Neural progenitor cell (in vitro differentiated cells): ENCODE measurements at regions not wholly inside any gene's neighbourhood (a gene's known extent, or its start where the extent isn't known, plus 50 kb on each side); places are given as distances from the start of the nearest gene placed in this dataset.

ENCODE experiments used
- DNase-seq: peaks from one replicate; pipeline ENCODE4 v3.0.0-alpha.2; 2016; ENCODE audit warnings: low spot score
- H2AFZ ChIP-seq: fragments of 200-600 bp; sonication (generic); replicated peaks from 2 replicates; pipeline ENCODE4 v1.6.1; 2016; ENCODE audit warnings: antibody characterized with exemption
- H3F3A ChIP-seq: fragments of 200-600 bp; sonication (generic); 2 replicates; pipeline ENCODE4 v1.6.1; 2016; ENCODE audit warnings: antibody characterized with exemption, low read depth
- H3K27ac ChIP-seq: fragments of 200-600 bp; sonication (generic); 2 replicates; pipeline ENCODE4 v1.5.1; 2016; ENCODE audit warnings: mild to moderate bottlenecking
- H3K27me3 ChIP-seq: fragments of 200-600 bp; sonication (generic); 2 replicates; pipeline ENCODE4 v1.6.1; 2016; ENCODE audit warnings: mild to moderate bottlenecking, moderate library complexity
- H3K36me3 ChIP-seq: fragments of 200-600 bp; sonication (generic); 2 replicates; pipeline ENCODE4 v1.5.1; 2016
- H3K4me1 ChIP-seq: fragments of 200-600 bp; sonication (generic); 2 replicates; pipeline ENCODE4 v1.6.1; 2016; ENCODE audit warnings: mixed run types
- H3K4me2 ChIP-seq: fragments of 200-600 bp; sonication (generic); 2 replicates; pipeline ENCODE4 v1.6.1; 2016
- H3K4me3 ChIP-seq: fragments of 200-600 bp; sonication (generic); 2 replicates; pipeline ENCODE4 v1.5.1; 2016
- H3K79me2 ChIP-seq: fragments of 200-600 bp; sonication (generic); 2 replicates; pipeline ENCODE4 v1.6.1; 2016; ENCODE audit warnings: low read depth
- H3K9ac ChIP-seq: fragments of 200-600 bp; sonication (generic); 2 replicates; pipeline ENCODE4 v1.6.1; 2016
- H3K9me3 ChIP-seq: fragments of 200-600 bp; sonication (generic); 2 replicates; pipeline ENCODE4 v1.5.1; 2016; ENCODE audit warnings: low read depth
- H4K20me1 ChIP-seq: fragments of 200-600 bp; sonication (generic); 2 replicates; pipeline ENCODE4 v1.6.1; 2016; ENCODE audit warnings: low read depth
- H3K27ac Mint-ChIP-seq: 3 replicates; pipeline ENCODE4 v1.8.0; 2021; ENCODE audit warnings: mixed read lengths
- H3K27me3 Mint-ChIP-seq: 2 replicates; pipeline ENCODE4 v1.8.0; 2022; ENCODE audit warnings: low read depth, mild to moderate bottlenecking, inconsistent platforms, moderate library complexity, mixed read lengths; ENCODE audit not compliant: insufficient read depth
- H3K36me3 Mint-ChIP-seq: 3 replicates; pipeline ENCODE4 v1.8.0; 2021; ENCODE audit warnings: mixed read lengths
- H3K4me1 Mint-ChIP-seq: 3 replicates; pipeline ENCODE4 v1.8.0; 2021; ENCODE audit warnings: mixed read lengths
- H3K4me3 Mint-ChIP-seq: 3 replicates; pipeline ENCODE4 v1.8.0; 2021; ENCODE audit warnings: mild to moderate bottlenecking, moderate library complexity, mixed read lengths
- H3K9me3 Mint-ChIP-seq: 3 replicates; pipeline ENCODE4 v1.8.0; 2020; ENCODE audit warnings: mixed read lengths
- EZH2 ChIP-seq: fragments of 200-600 bp; sonication (generic); IDR thresholded peaks from 2 replicates; pipeline ENCODE4 v1.6.1; 2017; ENCODE audit warnings: antibody characterized with exemption, mild to moderate bottlenecking, moderate library complexity
- EZH2phosphoT487 ChIP-seq: fragments of 200-600 bp; sonication (generic); IDR thresholded peaks from 2 replicates; pipeline ENCODE4 v1.6.1; 2017; ENCODE audit warnings: antibody characterized with exemption
- TF ChIP-seq, protein P1 (sequence below): fragments of 200-600 bp; sonication (generic); IDR thresholded peaks from 2 replicates; pipeline ENCODE4 v1.5.1; 2017; ENCODE audit warnings: antibody characterized with exemption, mild to moderate bottlenecking

GRCh38 chr16:86925067-86925791, 346.9 kb downstream of the FOXL1 start:
- H3K27me3 ChIP-seq, result no peaks in the 10 kb centered on the region
- no peak overlapping the region for H2AFZ ChIP-seq
- TF ChIP-seq EZH2phosphoT487 (no peak), EZH2 (no peak)
- TF ChIP-seq, protein P1, sequence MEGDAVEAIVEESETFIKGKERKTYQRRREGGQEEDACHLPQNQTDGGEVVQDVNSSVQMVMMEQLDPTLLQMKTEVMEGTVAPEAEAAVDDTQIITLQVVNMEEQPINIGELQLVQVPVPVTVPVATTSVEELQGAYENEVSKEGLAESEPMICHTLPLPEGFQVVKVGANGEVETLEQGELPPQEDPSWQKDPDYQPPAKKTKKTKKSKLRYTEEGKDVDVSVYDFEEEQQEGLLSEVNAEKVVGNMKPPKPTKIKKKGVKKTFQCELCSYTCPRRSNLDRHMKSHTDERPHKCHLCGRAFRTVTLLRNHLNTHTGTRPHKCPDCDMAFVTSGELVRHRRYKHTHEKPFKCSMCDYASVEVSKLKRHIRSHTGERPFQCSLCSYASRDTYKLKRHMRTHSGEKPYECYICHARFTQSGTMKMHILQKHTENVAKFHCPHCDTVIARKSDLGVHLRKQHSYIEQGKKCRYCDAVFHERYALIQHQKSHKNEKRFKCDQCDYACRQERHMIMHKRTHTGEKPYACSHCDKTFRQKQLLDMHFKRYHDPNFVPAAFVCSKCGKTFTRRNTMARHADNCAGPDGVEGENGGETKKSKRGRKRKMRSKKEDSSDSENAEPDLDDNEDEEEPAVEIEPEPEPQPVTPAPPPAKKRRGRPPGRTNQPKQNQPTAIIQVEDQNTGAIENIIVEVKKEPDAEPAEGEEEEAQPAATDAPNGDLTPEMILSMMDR, result no peak
- peaks cover under 1% of the 10 kb centered on the region for H3K9me3 Mint-ChIP-seq
- no peaks in the 10 kb centered on the region for H3K36me3 Mint-ChIP-seq
- H3K4me3 ChIP-seq, result no peak overlapping the region
- H3K4me3 Mint-ChIP-seq, result no peak overlapping the region
- no peak overlapping the region for H3K27ac ChIP-seq
- DNase-seq, result no peak
- H3K27ac Mint-ChIP-seq, result no peak overlapping the region
- H3K79me2 ChIP-seq, result no peaks in the 10 kb centered on the region
- no peaks in the 10 kb centered on the region for H3K4me1 ChIP-seq
- H3K36me3 ChIP-seq, result no peaks in the 10 kb centered on the region
- H4K20me1 ChIP-seq, result no peaks in the 10 kb centered on the region
- peaks cover 12% of the 10 kb centered on the region for H3K4me1 Mint-ChIP-seq
- no peaks in the 10 kb centered on the region for H3F3A ChIP-seq
- peaks cover 5% of the 10 kb centered on the region for H3K27me3 Mint-ChIP-seq
- no peak overlapping the region for H3K4me2 ChIP-seq
- H3K9ac ChIP-seq, result no peak overlapping the region
- H3K9me3 ChIP-seq, result no peaks in the 10 kb centered on the region

DNA sequence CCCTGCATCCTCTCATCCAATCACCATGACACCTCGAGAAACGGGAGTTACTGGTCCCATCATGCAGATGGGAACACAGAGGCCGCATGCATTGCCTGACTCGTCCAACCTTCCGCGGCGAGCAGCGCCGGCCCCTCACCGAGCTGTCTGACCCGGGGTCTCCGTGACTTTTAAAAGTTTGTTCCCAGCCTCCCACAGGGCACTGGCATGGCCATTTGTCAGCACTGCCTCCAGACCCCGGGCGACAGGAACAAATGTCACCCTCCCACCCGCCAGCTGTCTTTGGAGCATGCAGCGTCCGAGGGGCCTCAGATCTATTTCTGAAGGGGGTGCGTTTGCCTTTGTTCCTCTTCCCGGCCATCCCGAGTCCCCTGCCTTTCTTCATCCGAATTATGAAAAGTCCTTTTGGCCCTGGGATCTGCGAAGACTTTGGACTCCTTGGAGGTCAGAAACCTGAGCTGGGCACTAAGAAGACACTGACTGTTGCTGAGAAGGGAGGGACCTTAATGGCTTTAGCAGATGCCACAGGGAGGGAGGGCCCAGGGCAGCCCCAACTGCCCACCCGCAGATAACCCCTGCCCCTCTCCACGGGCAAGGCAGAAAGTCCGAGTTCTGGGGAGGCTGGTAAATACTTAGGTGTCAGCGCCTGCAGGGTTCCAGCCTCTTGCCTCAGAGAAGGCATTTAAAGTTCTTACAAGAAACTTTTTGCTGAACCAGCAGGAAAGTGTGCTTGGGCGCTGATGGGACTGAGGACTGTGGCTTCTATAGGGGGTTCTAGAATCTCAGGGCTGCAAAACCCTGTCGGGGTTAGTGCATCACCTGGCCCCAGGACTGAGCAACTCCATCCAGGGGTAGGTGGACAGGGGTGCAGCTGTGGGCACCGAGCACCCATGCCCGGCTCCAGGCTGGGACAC, 348.1 kb downstream of the FOXL1 start:
- no peak overlapping the region for H2AFZ ChIP-seq
- no peak overlapping the region for H3K9ac ChIP-seq
- H3K79me2 ChIP-seq, result no peaks in the 10 kb centered on the region
- TF ChIP-seq EZH2phosphoT487 (no peak), EZH2 (no peak)
- TF ChIP-seq, protein P1, result no peak
- Mint-ChIP-seq H3K4me3 (no peak overlapping the region), H3K36me3 (no peaks in the 10 kb centered on the region), H3K4me1 (peaks cover 12% of the 10 kb centered on the region), H3K9me3 (no peaks in the 10 kb centered on the region), H3K27me3 (peaks cover 5% of the 10 kb centered on the region), H3K27ac (no peak overlapping the region)
- no peak overlapping the region for H3K4me2 ChIP-seq
- H4K20me1 ChIP-seq, result no peaks in the 10 kb centered on the region
- H3K4me1 ChIP-seq, result peaks cover 5% of the 10 kb centered on the region
- no peak overlapping the region for H3K27ac ChIP-seq
- H3F3A ChIP-seq, result no peaks in the 10 kb centered on the region
- no peaks in the 10 kb centered on the region for H3K27me3 ChIP-seq
- no peak overlapping the region for H3K4me3 ChIP-seq
- no peaks in the 10 kb centered on the region for H3K9me3 ChIP-seq
- no peak for DNase-seq
- H3K36me3 ChIP-seq, result no peaks in the 10 kb centered on the region

GRCh38 chr16:86927699-86928098, 349.4 kb downstream of the FOXL1 start:
- Histone ChIP-seq H3K4me3 (no peak overlapping the region), H3K27me3 (no peaks in the 10 kb centered on the region), H3K79me2 (no peaks in the 10 kb centered on the region), H3K36me3 (no peaks in the 10 kb centered on the region), H3K4me2 (no peak overlapping the region), H3K9ac (no peak overlapping the region), H4K20me1 (no peaks in the 10 kb centered on the region), H3K9me3 (no peaks in the 10 kb centered on the region), H2AFZ (no peak overlapping the region), H3K4me1 (peaks cover 5% of the 10 kb centered on the region), H3K27ac (no peak overlapping the region), H3F3A (no peaks in the 10 kb centered on the region)
- Mint-ChIP-seq H3K4me3 (no peak overlapping the region), H3K27ac (no peak overlapping the region), H3K36me3 (no peaks in the 10 kb centered on the region), H3K4me1 (peaks cover 12% of the 10 kb centered on the region), H3K27me3 (peaks cover 3% of the 10 kb centered on the region), H3K9me3 (no peaks in the 10 kb centered on the region)
- TF ChIP-seq, protein P1, result no peak
- TF ChIP-seq EZH2phosphoT487 (no peak), EZH2 (no peak)
- no peak for DNase-seq
